ENCODE measurements at regions not wholly inside any gene's neighbourhood (a gene's known extent, or its start where the extent isn't known, plus 50 kb on each side); places are given as distances from the start of the nearest gene placed in this dataset.

DNA sequence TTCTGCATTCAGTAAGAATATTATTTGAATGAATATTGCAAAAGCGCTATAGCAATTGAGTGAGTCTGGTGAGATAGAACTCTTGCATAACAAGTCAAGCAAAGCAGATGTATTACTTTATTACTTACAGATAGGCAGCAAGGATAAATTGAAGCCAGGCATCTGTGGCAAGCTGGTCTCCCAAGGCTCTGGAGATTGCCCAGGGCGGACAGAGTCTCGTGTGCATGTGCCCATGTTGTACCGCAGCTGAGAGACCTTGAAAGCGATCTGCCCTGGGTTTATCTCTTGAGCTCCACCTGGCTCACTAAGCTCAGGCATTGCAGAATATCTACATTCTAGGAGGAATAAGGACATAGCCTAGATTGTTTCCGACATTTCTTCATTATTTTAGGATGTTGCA is 591.6 kb downstream of the ISL1 start:
- Histone ChIP-seq H3K4me1 (no peaks in the 10 kb centered on the region), H3K27me3 (no peaks in the 10 kb centered on the region), H3K27ac (no peak overlapping the region), H3K9me3 (no peaks in the 10 kb centered on the region), H3K4me3 (no peak overlapping the region), H3K36me3 (no peaks in the 10 kb centered on the region)
- intact Hi-C loops (cut with DNase I): no loop called here
- TF ChIP-seq, protein P1, sequence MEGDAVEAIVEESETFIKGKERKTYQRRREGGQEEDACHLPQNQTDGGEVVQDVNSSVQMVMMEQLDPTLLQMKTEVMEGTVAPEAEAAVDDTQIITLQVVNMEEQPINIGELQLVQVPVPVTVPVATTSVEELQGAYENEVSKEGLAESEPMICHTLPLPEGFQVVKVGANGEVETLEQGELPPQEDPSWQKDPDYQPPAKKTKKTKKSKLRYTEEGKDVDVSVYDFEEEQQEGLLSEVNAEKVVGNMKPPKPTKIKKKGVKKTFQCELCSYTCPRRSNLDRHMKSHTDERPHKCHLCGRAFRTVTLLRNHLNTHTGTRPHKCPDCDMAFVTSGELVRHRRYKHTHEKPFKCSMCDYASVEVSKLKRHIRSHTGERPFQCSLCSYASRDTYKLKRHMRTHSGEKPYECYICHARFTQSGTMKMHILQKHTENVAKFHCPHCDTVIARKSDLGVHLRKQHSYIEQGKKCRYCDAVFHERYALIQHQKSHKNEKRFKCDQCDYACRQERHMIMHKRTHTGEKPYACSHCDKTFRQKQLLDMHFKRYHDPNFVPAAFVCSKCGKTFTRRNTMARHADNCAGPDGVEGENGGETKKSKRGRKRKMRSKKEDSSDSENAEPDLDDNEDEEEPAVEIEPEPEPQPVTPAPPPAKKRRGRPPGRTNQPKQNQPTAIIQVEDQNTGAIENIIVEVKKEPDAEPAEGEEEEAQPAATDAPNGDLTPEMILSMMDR (IDR thresholded peaks at IDR 0.05): no peak
- no peak for DNase-seq (ENCODE audit: low spot score in 2 of 2)

DNA sequence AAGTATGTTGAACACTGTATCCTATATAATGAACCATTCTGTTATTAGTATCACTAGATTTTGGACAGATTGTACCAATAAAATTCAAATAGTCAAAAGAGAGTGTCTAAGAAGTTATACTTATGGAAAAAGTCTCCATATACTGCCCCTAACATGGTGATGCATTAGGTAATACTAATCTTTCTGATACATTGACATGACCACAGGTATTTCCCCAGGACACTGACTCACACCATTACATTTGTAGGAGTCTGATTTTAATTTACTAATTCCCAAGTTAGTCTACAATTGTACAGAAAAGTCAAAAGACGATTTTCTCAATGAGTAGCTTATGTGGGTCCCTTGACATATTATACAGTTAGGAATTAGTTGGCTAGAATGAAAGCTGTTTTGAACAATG is 593.8 kb downstream of the ISL1 start:
- H3K4me1 ChIP-seq: no peaks in the 10 kb centered on the region

GRCh38 chr5:51983161-51983560 is 599.9 kb downstream of the ISL1 start:
- TF ChIP-seq, protein P1 (IDR thresholded peaks at IDR 0.05): no peak
- no peaks in the 10 kb centered on the region for H3K9me3 ChIP-seq
- H3K36me3 ChIP-seq: no peaks in the 10 kb centered on the region
- no peak overlapping the region for H3K4me3 ChIP-seq
- H3K27ac ChIP-seq: no peak overlapping the region
- intact Hi-C loops (cut with DNase I): no loop called here
- H3K4me1 ChIP-seq: no peaks in the 10 kb centered on the region
- DNase-seq (ENCODE audit: low spot score in 2 of 2): no peak
- no peaks in the 10 kb centered on the region for H3K27me3 ChIP-seq

More for the DNA sequence above, 593.8 kb downstream of the ISL1 start:
- TF ChIP-seq, protein P1 (IDR thresholded peaks at IDR 0.05): no peak
- Histone ChIP-seq H3K27ac (no peak overlapping the region), H3K4me3 (no peak overlapping the region), H3K27me3 (no peaks in the 10 kb centered on the region), H3K36me3 (no peaks in the 10 kb centered on the region), H3K9me3 (no peaks in the 10 kb centered on the region)
- intact Hi-C loops (cut with DNase I): no loop called here
- DNase-seq (ENCODE audit: low spot score in 2 of 2): no peak

DNA sequence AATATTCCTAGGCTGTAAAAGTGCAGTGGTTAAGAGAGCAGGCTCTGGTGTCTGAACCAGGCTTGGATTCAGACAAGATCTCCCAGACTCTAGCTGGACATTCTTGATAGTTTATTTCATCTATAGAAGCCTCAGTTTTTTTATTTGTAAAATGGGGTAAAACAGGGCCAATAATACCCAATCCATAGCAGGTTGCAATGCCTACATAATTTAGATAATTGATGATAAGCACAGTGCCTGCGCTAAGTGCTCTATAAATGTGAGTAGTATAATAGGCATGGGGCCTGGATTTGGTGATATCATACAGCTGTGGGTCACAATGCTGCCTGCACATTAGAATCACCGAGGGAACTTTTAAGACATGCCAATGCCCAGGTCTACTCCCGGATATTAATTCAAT is 603.5 kb downstream of the ISL1 start:
- no peak for DNase-seq (ENCODE audit: low spot score in 2 of 2)
- H3K27ac ChIP-seq: no peak overlapping the region
- intact Hi-C loops (cut with DNase I): no loop called here
- H3K36me3 ChIP-seq: no peaks in the 10 kb centered on the region
- TF ChIP-seq, protein P1 (IDR thresholded peaks at IDR 0.05): no peak
- H3K27me3 ChIP-seq: no peaks in the 10 kb centered on the region
- no peak overlapping the region for H3K4me3 ChIP-seq
- no peaks in the 10 kb centered on the region for H3K4me1 ChIP-seq
- no peaks in the 10 kb centered on the region for H3K9me3 ChIP-seq

- H3K9me3 ChIP-seq: no peaks in the 10 kb centered on the region
- intact Hi-C loops (cut with DNase I): no loop called here
- H3K27me3 ChIP-seq: no peaks in the 10 kb centered on the region
- H3K36me3 ChIP-seq: no peaks in the 10 kb centered on the region
- H3K27ac ChIP-seq: no peak overlapping the region
- no peaks in the 10 kb centered on the region for H3K4me1 ChIP-seq
- DNase-seq (ENCODE audit: low spot score in 2 of 2): no peak
- no peak overlapping the region for H3K4me3 ChIP-seq
- TF ChIP-seq, protein P1 (IDR thresholded peaks at IDR 0.05): no peak
Observed at GRCh38 chr5:51987239-51987638, 604.0 kb downstream of the ISL1 start.

DNA sequence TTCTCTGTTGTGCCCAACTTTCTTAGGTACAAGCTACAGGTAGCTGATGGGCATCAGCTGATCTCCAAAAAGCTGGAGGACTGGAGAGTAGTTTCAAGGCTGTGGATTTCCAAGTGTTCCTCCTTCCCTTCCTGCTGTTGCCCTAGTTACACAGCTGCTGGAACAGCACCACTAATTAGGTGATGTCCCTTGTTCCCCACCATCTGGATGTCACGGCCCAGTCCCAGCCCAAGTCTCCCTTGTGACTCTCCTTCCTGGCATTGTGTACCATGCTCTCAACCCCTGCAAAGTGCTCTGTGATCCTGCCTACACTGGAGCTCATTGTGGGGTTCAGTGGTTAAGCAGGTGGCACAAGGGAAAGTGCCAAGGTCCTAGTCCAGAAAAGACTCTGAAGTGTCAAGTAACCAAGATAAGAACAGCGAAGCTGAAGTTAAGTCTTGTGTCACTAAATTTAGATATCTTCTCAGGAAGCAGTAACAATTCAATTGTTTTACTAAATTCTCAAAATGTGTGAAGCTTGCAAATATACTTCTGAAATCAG is 604.5 kb downstream of the ISL1 start:
- DNase-seq (ENCODE audit: low spot score in 2 of 2): no peak
- no peaks in the 10 kb centered on the region for H3K4me1 ChIP-seq
- no peaks in the 10 kb centered on the region for H3K27me3 ChIP-seq
- TF ChIP-seq, protein P1 (IDR thresholded peaks at IDR 0.05): no peak
- no peaks in the 10 kb centered on the region for H3K36me3 ChIP-seq
- intact Hi-C loops (cut with DNase I): no loop called here
- no peak overlapping the region for H3K27ac ChIP-seq
- H3K4me3 ChIP-seq: no peak overlapping the region
- H3K9me3 ChIP-seq: no peaks in the 10 kb centered on the region

Measured in ascending aorta (tissue), 2 donors.